GM23248 (cell line): ENCODE measurements at regions not wholly inside any gene's neighbourhood (a gene's known extent, or its start where the extent isn't known, plus 50 kb on each side); places are given as distances from the start of the nearest gene placed in this dataset.

Experiments
- DNase-seq: peaks from one replicate; pipeline ENCODE4 v3.0.0-alpha.2; 2015
- H2AFZ ChIP-seq: fragments of 200-600 bp; sonication (generic); 2 replicates; pipeline ENCODE4 v1.6.1; 2016; ENCODE audit warnings: antibody characterized with exemption
- H3F3A ChIP-seq: fragments of 200-600 bp; sonication (generic); 2 replicates; pipeline ENCODE4 v1.6.1; 2016; ENCODE audit warnings: mild to moderate bottlenecking, antibody characterized with exemption, mixed run types; ENCODE audit not compliant: insufficient read depth
- H3K27ac ChIP-seq: fragments of 200-600 bp; sonication (generic); 2 replicates; pipeline ENCODE4 v1.5.1; 2016; ENCODE audit warnings: mild to moderate bottlenecking
- H3K27me3 ChIP-seq: fragments of 200-600 bp; sonication (generic); replicated peaks from 2 replicates; pipeline ENCODE4 v1.6.1; 2016; ENCODE audit warnings: mild to moderate bottlenecking; ENCODE audit not compliant: insufficient read depth
- H3K36me3 ChIP-seq: fragments of 200-600 bp; sonication (generic); 2 replicates; pipeline ENCODE4 v1.6.1; 2016; ENCODE audit warnings: low read depth, mild to moderate bottlenecking
- H3K4me1 ChIP-seq: fragments of 200-600 bp; sonication (generic); 2 replicates; pipeline ENCODE4 v1.6.1; 2016; ENCODE audit warnings: mild to moderate bottlenecking; ENCODE audit not compliant: insufficient read depth
- H3K4me2 ChIP-seq: fragments of 200-600 bp; sonication (generic); one replicate; pipeline ENCODE4 v1.6.1; 2016; ENCODE audit warnings: mild to moderate bottlenecking; ENCODE audit not compliant: unreplicated experiment
- H3K4me3 ChIP-seq: fragments of 200-600 bp; sonication (generic); 2 replicates; pipeline ENCODE4 v1.5.1; 2016; ENCODE audit warnings: mild to moderate bottlenecking
- H3K79me2 ChIP-seq: fragments of 200-600 bp; sonication (generic); 2 replicates; pipeline ENCODE4 v1.6.1; 2016; ENCODE audit warnings: mild to moderate bottlenecking; ENCODE audit not compliant: insufficient read depth
- H3K9ac ChIP-seq: fragments of 200-600 bp; sonication (generic); 2 replicates; pipeline ENCODE4 v1.6.1; 2016; ENCODE audit warnings: mild to moderate bottlenecking
- H3K9me2 ChIP-seq: fragments of 200-600 bp; sonication (generic); 2 replicates; pipeline ENCODE4 v1.6.1; 2016; ENCODE audit warnings: mixed run types, mild to moderate bottlenecking, moderate library complexity; ENCODE audit not compliant: insufficient read depth
- H3K9me3 ChIP-seq: fragments of 200-600 bp; sonication (generic); one replicate; pipeline ENCODE4 v1.6.1; 2017; ENCODE audit warnings: low read depth
- H4K20me1 ChIP-seq: fragments of 200-600 bp; sonication (generic); 2 replicates; pipeline ENCODE4 v1.6.0; 2016; ENCODE audit not compliant: insufficient read depth
- EZH2 ChIP-seq: fragments of 200-600 bp; sonication (generic); IDR thresholded peaks from 2 replicates; pipeline ENCODE4 v1.6.1; 2018; ENCODE audit warnings: antibody characterized with exemption, mild to moderate bottlenecking; ENCODE audit not compliant: insufficient read depth, poor library complexity, severe bottlenecking
- EZH2phosphoT487 ChIP-seq: fragments of 200-600 bp; sonication (generic); IDR thresholded peaks from 2 replicates; pipeline ENCODE4 v1.6.1; 2018; ENCODE audit warnings: antibody characterized with exemption, moderate library complexity, mild to moderate bottlenecking, low read depth; ENCODE audit not compliant: insufficient read depth
- WGBS, 2 experiments: methylation state at CpG; one replicate each; pipeline ENCODE4 v1.1.6; 2015 to 2017; ENCODE audit warnings: low lambda C conversion rate in 2 of 2, low coverage in 1 of 2; ENCODE audit errors: missing lambda C conversion rate in 2 of 2; 5-methylcytosine and 5-hydroxymethylcytosine counted together
- in situ Hi-C: fragments of 300-500 bp; cut with MboI; formaldehyde crosslinking; loops from 2 replicates; pipeline ENCODE4 v1.15.0; 2020

GRCh38 chr6:84284428-84285049 lies 57.1 kb upstream of the CEP162 start:
- H3K4me1 ChIP-seq, result peaks cover 29% of the 10 kb centered on the region
- no peak overlapping the region for H3K4me2 ChIP-seq
- no peak overlapping the region for H2AFZ ChIP-seq
- H3K9me2 ChIP-seq, result no peaks in the 10 kb centered on the region
- H3K36me3 ChIP-seq, result no peaks in the 10 kb centered on the region
- TF ChIP-seq EZH2 (no peak), EZH2phosphoT487 (no peak)
- H4K20me1 ChIP-seq, result no peaks in the 10 kb centered on the region
- H3K79me2 ChIP-seq, result no peaks in the 10 kb centered on the region
- H3K9me3 ChIP-seq, result no peaks in the 10 kb centered on the region
- no peak overlapping the region for H3K27ac ChIP-seq
- in situ Hi-C loops, result no loop called here
- 68 to 72% methylated on average over 6 of the region's 6 CpGs for WGBS, 2 experiments
- peaks cover 15% of the 10 kb centered on the region for H3F3A ChIP-seq
- H3K4me3 ChIP-seq, result no peak overlapping the region
- H3K27me3 ChIP-seq, result no peaks in the 10 kb centered on the region
- DNase-seq, result peak; percentile 32
- no peak overlapping the region for H3K9ac ChIP-seq

GRCh38 chr6:84282550-84282949 lies 55.1 kb upstream of the CEP162 start:
- Histone ChIP-seq H3K4me1 (peaks cover 45% of the 10 kb centered on the region), H4K20me1 (no peaks in the 10 kb centered on the region), H3K4me2 (no peak overlapping the region), H3K9ac (no peak overlapping the region), H3K9me2 (no peaks in the 10 kb centered on the region), H3K36me3 (no peaks in the 10 kb centered on the region), H3K9me3 (no peaks in the 10 kb centered on the region), H3K4me3 (no peak overlapping the region), H3K27ac (no peak overlapping the region), H3F3A (peaks cover 25% of the 10 kb centered on the region), H2AFZ (peak overlapping the region; percentile 19), H3K79me2 (no peaks in the 10 kb centered on the region), H3K27me3 (no peaks in the 10 kb centered on the region)
- in situ Hi-C loops, result no loop called here
- 5 to 7% methylated on average over 10 of the region's 10 CpGs for WGBS, 2 experiments
- TF ChIP-seq EZH2phosphoT487 (no peak), EZH2 (no peak)
- peak; percentile 75 for DNase-seq

GRCh38 chr6:84280639-84281038 lies 53.2 kb upstream of the CEP162 start:
- H2AFZ ChIP-seq, result 0 out of 2 replicates have a peak overlapping the region, but pooled peaks have one; percentile 0
- no peak overlapping the region for H3K4me3 ChIP-seq
- WGBS, 2 experiments, result 40 to 42% methylated on average over 1 of the region's 1 CpG
- TF ChIP-seq EZH2 (no peak), EZH2phosphoT487 (no peak)
- peaks cover 45% of the 10 kb centered on the region for H3K4me1 ChIP-seq
- no peaks in the 10 kb centered on the region for H3K27me3 ChIP-seq
- H3K9ac ChIP-seq, result no peak overlapping the region
- in situ Hi-C loops, result no loop called here
- peaks cover 25% of the 10 kb centered on the region for H3F3A ChIP-seq
- no peaks in the 10 kb centered on the region for H3K79me2 ChIP-seq
- H3K36me3 ChIP-seq, result no peaks in the 10 kb centered on the region
- H3K4me2 ChIP-seq, result no peak overlapping the region
- no peaks in the 10 kb centered on the region for H3K9me2 ChIP-seq
- DNase-seq, result no peak
- H4K20me1 ChIP-seq, result no peaks in the 10 kb centered on the region
- H3K9me3 ChIP-seq, result no peaks in the 10 kb centered on the region
- H3K27ac ChIP-seq, result peak overlapping the region; percentile 47

GRCh38 chr6:84280030-84280429 lies 52.6 kb upstream of the CEP162 start:
- Histone ChIP-seq H3K36me3 (no peaks in the 10 kb centered on the region), H3K9ac (no peak overlapping the region), H3K9me3 (no peaks in the 10 kb centered on the region), H3F3A (peaks cover 27% of the 10 kb centered on the region), H4K20me1 (no peaks in the 10 kb centered on the region), H3K4me2 (no peak overlapping the region), H3K27me3 (no peaks in the 10 kb centered on the region), H3K9me2 (no peaks in the 10 kb centered on the region), H3K4me3 (no peak overlapping the region), H3K27ac (peak overlapping the region; percentile 47), H3K4me1 (peaks cover 48% of the 10 kb centered on the region), H2AFZ (0 out of 2 replicates have a peak overlapping the region, but pooled peaks have one; percentile 0), H3K79me2 (no peaks in the 10 kb centered on the region)
- TF ChIP-seq EZH2phosphoT487 (no peak), EZH2 (no peak)
- in situ Hi-C loops, result no loop called here
- peak; percentile 91 for DNase-seq
